ENCODE measurements at regions not wholly inside any gene's neighbourhood (a gene's known extent, or its start where the extent isn't known, plus 50 kb on each side); places are given as distances from the start of the nearest gene placed in this dataset.

DNA sequence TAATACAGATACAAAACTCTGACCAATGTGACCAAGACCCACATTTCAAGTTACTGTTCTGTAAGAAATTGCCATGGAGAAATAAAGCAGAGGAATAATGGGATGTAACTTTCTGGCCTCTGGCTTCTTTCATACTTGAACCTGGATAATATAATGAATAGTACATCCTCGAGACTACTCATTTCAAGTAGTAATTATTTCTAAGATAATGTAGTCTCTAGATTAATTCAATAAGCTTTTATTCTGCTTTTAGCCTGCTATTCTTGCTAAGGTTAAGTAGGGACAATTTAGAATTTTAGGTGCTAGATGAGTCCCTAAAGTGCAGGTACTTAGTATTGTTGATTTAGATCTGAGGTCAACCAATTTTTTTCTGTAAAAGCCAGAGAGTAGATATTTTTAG, 178.7 kb upstream of the IL15 start:
- in situ Hi-C loops (cut with MboI; ENCODE audit: low sequenced_read_pairs in 4 of 4) (no loop called here), intact Hi-C loops (cut with DNase I; ENCODE audit: low total_unique reads) (no loop called here)
- Histone ChIP-seq H3K36me3 (no peaks in the 10 kb centered on the region), H3K4me3 (no peak overlapping the region), H3K27me3 (no peaks in the 10 kb centered on the region), H3K9me3 (no peaks in the 10 kb centered on the region), H3K4me1 (no peaks in the 10 kb centered on the region), H3K27ac (no peak overlapping the region)
- ATAC-seq (no peak), DNase-seq (no peak)
- TF ChIP-seq CTCF (IDR thresholded peaks at IDR 0.05 in 4 of 5, conservative IDR thresholded peaks at IDR 0.05 in 1 of 5) (no peak), POLR2A (IDR thresholded peaks at IDR 0.05) (no peak)

DNA sequence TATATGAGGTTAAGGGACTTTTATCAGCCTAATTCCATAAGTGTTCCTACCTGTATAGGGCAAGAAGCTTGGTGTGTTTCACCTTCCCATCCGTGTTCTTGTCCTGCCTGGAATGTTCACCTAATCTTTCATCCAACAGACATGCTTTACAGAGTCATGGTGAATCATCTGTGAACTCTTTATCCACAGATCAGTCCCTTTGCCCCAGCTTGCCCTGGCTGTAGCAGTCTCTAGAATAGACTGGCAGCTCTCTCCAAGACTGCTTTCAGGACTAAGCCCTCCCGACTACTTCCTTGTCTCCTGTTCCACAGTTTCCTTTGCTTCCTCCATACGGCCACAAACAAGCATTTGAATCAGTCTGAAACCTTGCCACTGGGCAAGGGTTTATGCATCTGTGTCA, 177.9 kb upstream of the IL15 start:
- Histone ChIP-seq H3K36me3 (no peaks in the 10 kb centered on the region), H3K4me1 (no peaks in the 10 kb centered on the region), H3K4me3 (no peak overlapping the region), H3K9me3 (no peaks in the 10 kb centered on the region), H3K27me3 (no peaks in the 10 kb centered on the region), H3K27ac (no peak overlapping the region)
- in situ Hi-C loops (cut with MboI; ENCODE audit: low sequenced_read_pairs in 4 of 4) (no loop called here), intact Hi-C loops (cut with DNase I; ENCODE audit: low total_unique reads) (no loop called here)
- TF ChIP-seq POLR2A (IDR thresholded peaks at IDR 0.05): no peak
- TF ChIP-seq CTCF (IDR thresholded peaks at IDR 0.05 in 4 of 5, conservative IDR thresholded peaks at IDR 0.05 in 1 of 5): no peak
- no peak for ATAC-seq
- DNase-seq: no peak

- Histone ChIP-seq H3K4me1 (no peaks in the 10 kb centered on the region), H3K27ac (no peak overlapping the region), H3K4me3 (no peak overlapping the region), H3K36me3 (no peaks in the 10 kb centered on the region), H3K9me3 (no peaks in the 10 kb centered on the region), H3K27me3 (no peaks in the 10 kb centered on the region)
- ATAC-seq: no peak
- in situ Hi-C loops (cut with MboI; ENCODE audit: low sequenced_read_pairs in 4 of 4): no loop called here
- no peak for TF ChIP-seq POLR2A (IDR thresholded peaks at IDR 0.05)
- TF ChIP-seq CTCF (IDR thresholded peaks at IDR 0.05 in 4 of 5, conservative IDR thresholded peaks at IDR 0.05 in 1 of 5): no peak
- intact Hi-C loops (cut with DNase I; ENCODE audit: low total_unique reads): no loop called here
- no peak for DNase-seq
Observed at GRCh38 chr4:141459020-141459419, 177.4 kb upstream of the IL15 start.

GRCh38 chr4:141462361-141462760, 174.0 kb upstream of the IL15 start:
- intact Hi-C loops (cut with DNase I; ENCODE audit: low total_unique reads): no loop called here
- H3K27me3 ChIP-seq: no peaks in the 10 kb centered on the region
- TF ChIP-seq POLR2A (IDR thresholded peaks at IDR 0.05): no peak
- no peak for TF ChIP-seq CTCF (IDR thresholded peaks at IDR 0.05 in 4 of 5, conservative IDR thresholded peaks at IDR 0.05 in 1 of 5)
- H3K36me3 ChIP-seq: no peaks in the 10 kb centered on the region
- H3K4me3 ChIP-seq: no peak overlapping the region
- no peak overlapping the region for H3K27ac ChIP-seq
- H3K4me1 ChIP-seq: no peaks in the 10 kb centered on the region
- no peak for DNase-seq
- no peaks in the 10 kb centered on the region for H3K9me3 ChIP-seq
- no peak for ATAC-seq
- in situ Hi-C loops (cut with MboI; ENCODE audit: low sequenced_read_pairs in 4 of 4): no loop called here

DNA sequence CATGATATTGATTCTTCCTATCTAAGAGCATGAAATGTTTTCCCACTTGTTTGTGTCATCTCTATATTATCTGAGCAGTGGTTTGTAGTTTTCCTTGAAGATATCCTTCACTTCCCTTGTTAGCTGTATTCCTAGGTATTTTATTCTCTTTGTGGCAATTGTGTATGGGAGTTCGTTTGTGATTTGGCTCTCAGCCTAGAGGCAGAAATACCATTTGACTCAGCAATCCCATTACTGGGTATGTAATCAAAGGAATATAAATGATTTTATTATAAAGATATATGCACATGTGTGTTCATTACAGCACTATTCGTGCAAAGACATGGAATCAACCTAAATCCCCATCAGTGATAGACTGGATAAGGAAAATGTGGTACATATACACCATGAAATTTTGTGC, 172.7 kb upstream of the IL15 start:
- intact Hi-C loops (cut with DNase I; ENCODE audit: low total_unique reads): no loop called here
- no peaks in the 10 kb centered on the region for H3K9me3 ChIP-seq
- H3K4me1 ChIP-seq: no peaks in the 10 kb centered on the region
- no peaks in the 10 kb centered on the region for H3K36me3 ChIP-seq
- DNase-seq: no peak
- TF ChIP-seq POLR2A (IDR thresholded peaks at IDR 0.05): no peak
- H3K27me3 ChIP-seq: no peaks in the 10 kb centered on the region
- in situ Hi-C loops (cut with MboI; ENCODE audit: low sequenced_read_pairs in 4 of 4): no loop called here
- no peak for ATAC-seq
- H3K4me3 ChIP-seq: no peak overlapping the region
- no peak overlapping the region for H3K27ac ChIP-seq
